G401.6 (cell line): ENCODE measurements at regions not wholly inside any gene's neighbourhood (a gene's known extent, or its start where the extent isn't known, plus 50 kb on each side); places are given as distances from the start of the nearest gene placed in this dataset.

Experiments
- FAIRE-seq: peaks from 2 replicates; lab custom pipeline; 2012; peaks lifted over from hg19 to GRCh38; lab: Jason Lieb, UNC

GRCh38 chr7:69451715-69452114 lies 146.6 kb upstream of the AUTS2 start:
- FAIRE-seq = no peak

- FAIRE-seq = no peak
These were observed 145.5 kb upstream of the AUTS2 start for GRCh38 chr7:69452797-69453196.

GRCh38 chr7:69457595-69458504 lies 140.4 kb upstream of the AUTS2 start:
- FAIRE-seq = no peak

- no peak for FAIRE-seq
These were observed 134.2 kb upstream of the AUTS2 start for GRCh38 chr7:69464035-69464434.

GRCh38 chr7:69465262-69465661 lies 133.0 kb upstream of the AUTS2 start:
- no peak for FAIRE-seq

- FAIRE-seq = no peak
These were observed 130.4 kb upstream of the AUTS2 start for GRCh38 chr7:69467826-69468225.

- FAIRE-seq = no peak
These were observed 121.9 kb upstream of the AUTS2 start for GRCh38 chr7:69476416-69476815.

GRCh38 chr7:69482676-69483075 lies 115.6 kb upstream of the AUTS2 start:
- no peak for FAIRE-seq

- FAIRE-seq = no peak
These were observed 108.7 kb upstream of the AUTS2 start for GRCh38 chr7:69489533-69489932.

- FAIRE-seq = no peak
These were observed 99.6 kb upstream of the AUTS2 start for GRCh38 chr7:69498671-69499070.

- FAIRE-seq = no peak
These were observed 95.9 kb upstream of the AUTS2 start for GRCh38 chr7:69502358-69502757.

GRCh38 chr7:69504733-69505420 lies 93.4 kb upstream of the AUTS2 start:
- no peak for FAIRE-seq

- no peak for FAIRE-seq
These were observed 89.5 kb upstream of the AUTS2 start for GRCh38 chr7:69508736-69509135.

GRCh38 chr7:69510114-69510513 lies 88.2 kb upstream of the AUTS2 start:
- no peak for FAIRE-seq

- no peak for FAIRE-seq
These were observed 82.6 kb upstream of the AUTS2 start for GRCh38 chr7:69515495-69516212.

- FAIRE-seq = no peak
These were observed 81.9 kb upstream of the AUTS2 start for GRCh38 chr7:69516238-69516820.

- no peak for FAIRE-seq
These were observed 80.1 kb upstream of the AUTS2 start for GRCh38 chr7:69517985-69518704.

- no peak for FAIRE-seq
These were observed 79.6 kb upstream of the AUTS2 start for GRCh38 chr7:69518705-69519077.

- FAIRE-seq = no peak
These were observed 71.7 kb upstream of the AUTS2 start for GRCh38 chr7:69526570-69526969.

GRCh38 chr7:69527706-69528105 lies 70.6 kb upstream of the AUTS2 start:
- no peak for FAIRE-seq

GRCh38 chr7:69531050-69531449 lies 67.2 kb upstream of the AUTS2 start:
- no peak for FAIRE-seq

GRCh38 chr7:69534461-69535041 lies 63.7 kb upstream of the AUTS2 start:
- no peak for FAIRE-seq
